ENCODE measurements at regions not wholly inside any gene's neighbourhood (a gene's known extent, or its start where the extent isn't known, plus 50 kb on each side); places are given as distances from the start of the nearest gene placed in this dataset.
"Not testable (repeated sequence)": the region's sequence is repeated elsewhere in the genome, so short reads cannot be mapped to it uniquely, and the experiment has no call there.

GRCh38 chrX:123788193-123788592 is 55.3 kb upstream of the THOC2 start:
- not testable (repeated sequence) for DNase-seq (ENCODE audit: low spot score)

DNA sequence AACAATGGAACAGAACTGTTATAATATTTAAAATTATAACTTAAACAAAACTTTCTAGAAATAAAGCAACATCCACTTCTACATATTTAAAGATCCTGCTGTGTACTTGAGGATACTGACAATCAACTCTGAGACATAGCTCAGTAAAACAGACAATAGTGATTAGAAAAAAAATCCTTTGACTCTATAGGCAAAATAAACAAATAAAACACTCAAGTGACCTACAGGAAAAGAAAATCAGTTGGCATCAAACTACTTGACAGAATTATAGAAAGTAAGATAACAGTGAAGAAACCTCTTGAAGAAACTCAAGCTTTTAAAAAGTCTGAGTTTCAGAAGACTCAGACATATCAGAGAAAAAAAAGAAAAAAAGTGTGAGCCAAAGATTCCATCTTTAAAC is 55.9 kb upstream of the THOC2 start:
- no peak for DNase-seq (ENCODE audit: low spot score)

DNA sequence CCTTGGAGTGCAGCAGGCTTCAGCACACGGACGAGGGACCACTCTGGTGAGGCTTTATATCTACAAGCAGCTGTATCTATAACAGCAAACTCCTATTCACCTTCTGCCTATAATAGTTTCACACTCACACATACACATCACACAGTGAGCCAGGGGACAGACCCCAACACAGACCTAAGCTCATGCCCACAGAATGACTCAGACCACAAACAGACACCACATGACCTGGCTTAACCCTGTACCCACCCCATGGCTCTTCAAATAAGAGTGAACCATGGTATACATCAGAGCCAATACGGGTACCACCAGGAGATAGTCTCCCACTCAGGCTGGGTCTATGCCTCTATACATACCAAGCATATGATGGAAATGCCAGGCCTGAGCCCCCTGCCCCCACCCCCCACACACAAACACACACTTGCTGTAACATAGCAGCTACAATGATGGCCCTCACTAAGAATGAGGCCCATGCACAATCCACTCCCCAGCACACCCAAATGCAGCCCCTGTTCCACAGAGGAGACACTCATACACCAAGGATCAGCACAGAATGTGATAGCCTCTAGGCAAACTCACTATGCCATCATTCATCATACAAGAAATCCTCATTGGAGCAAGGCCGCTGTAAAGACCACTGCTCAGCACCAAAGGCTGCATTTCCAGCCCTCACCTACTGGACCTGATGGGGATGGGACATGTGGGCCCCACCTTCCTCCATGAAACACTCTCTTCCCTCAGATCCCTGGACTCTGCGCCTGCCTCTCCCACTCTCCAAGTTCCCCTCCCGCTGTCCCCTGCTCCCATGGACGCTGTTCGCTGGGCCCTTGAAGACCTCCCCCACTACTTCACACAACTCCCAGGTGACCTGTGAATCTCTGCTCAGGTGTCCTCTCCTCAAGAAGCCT is 62.1 kb upstream of the XIAP start:
- no peak for DNase-seq (ENCODE audit: low spot score)

DNA sequence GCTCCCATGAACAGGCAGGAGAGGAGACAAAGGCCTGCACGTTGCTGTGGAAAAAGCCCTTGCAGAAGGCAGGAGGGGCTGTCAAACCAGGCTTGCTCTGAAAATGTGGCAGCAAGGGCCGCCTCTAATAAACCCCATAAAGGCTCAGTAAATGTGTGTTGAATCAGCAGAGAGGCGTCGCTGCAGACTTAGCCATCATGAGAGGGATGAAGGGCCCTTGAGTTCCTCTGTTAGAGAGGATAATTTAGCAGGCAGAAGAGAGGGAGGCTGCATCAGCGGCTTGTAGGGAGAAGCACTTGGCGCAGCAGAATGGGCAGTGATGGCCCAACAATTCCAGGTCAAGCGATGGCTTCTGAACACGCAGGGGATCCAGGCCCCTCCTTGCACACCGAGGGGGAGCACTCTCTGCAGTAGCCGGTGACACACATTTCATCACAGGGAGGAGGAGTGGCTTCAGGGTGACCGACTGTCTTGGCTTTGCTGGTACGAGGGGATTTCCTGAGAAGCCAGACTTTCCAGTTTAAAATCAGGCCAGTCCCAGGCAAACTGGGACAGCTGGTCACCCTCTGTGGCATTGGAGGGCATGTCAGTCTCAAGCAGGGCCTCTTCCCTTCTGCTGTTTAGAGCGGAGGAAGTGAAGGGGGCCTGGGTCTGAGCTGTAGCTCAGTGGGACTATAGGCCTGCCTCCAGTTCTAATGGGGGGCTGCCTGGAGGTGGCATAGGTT is 61.0 kb upstream of the XIAP start:
- not testable (repeated sequence) for DNase-seq (ENCODE audit: low spot score)

- no peak for DNase-seq (ENCODE audit: low spot score)
These were observed 58.0 kb upstream of the XIAP start for GRCh38 chrX:123801901-123802300.

DNA sequence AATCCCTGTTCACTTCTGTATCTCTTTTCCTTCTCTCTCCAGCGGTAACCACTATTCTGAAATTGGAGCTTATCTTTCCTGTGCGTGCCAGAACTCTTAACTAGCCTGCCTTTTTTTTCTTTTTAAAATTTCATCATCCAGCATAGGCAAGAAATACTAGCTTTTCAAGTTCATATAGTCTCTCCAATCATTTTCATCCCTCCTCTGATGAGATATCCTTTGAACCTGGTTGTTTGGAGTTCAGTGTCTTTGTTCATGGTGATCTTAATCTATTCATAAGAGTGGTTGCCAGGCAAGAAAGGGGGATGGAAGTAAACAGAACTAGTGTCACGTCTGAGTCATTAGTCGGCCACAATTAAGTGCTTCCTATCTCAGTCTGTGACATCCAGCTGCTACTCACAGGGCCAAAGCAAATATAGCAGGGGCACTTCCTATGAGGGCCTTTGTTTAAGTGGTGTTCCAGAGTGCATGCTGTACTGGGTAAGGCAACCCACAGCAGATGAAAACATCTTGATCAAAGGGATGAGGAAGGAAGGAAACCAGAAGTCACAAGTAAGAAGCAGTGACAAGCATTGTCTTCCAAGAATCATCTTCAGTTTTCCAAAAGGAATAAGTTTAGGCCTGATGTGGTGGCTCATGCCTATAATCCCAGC is 56.4 kb upstream of the XIAP start:
- DNase-seq (ENCODE audit: low spot score) = peak; percentile 52

- DNase-seq (ENCODE audit: low spot score) = not testable (repeated sequence)
These were observed 55.9 kb upstream of the XIAP start for GRCh38 chrX:123803984-123804365.

DNA sequence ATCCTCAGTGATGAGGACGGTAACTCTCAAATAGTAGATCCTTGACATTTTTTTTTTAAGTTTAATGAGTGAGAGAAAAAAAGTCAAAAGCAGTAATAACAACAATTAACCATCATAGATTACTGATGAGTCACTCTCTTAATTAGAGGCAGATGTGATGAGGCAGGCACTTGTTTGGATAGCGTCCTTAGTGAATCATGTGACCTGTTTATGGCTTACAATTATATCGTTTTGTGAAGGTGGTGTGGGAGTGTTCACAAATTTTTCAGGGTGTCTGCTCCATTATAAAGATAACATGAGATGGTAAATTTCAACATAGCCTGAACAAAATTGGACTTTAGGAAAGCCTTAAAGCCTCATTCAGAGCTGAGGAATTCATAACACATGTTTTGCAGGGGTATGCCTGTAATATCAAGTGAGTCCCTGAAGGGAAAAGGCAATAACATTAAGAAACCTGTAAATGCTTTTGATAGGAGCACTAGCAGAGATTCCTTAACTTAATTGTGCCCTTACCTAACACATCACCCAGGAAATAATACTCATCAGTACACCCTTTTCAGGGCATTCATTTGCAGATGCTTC is 51.9 kb upstream of the XIAP start:
- no peak for DNase-seq (ENCODE audit: low spot score)

GRCh38 chrX:123809854-123810375 is 49.9 kb upstream of the XIAP start:
- no peak for DNase-seq (ENCODE audit: low spot score)

Measured in AG08395 (cell line).